ENCODE measurements at regions not wholly inside any gene's neighbourhood (a gene's known extent, or its start where the extent isn't known, plus 50 kb on each side); places are given as distances from the start of the nearest gene placed in this dataset.

DNA sequence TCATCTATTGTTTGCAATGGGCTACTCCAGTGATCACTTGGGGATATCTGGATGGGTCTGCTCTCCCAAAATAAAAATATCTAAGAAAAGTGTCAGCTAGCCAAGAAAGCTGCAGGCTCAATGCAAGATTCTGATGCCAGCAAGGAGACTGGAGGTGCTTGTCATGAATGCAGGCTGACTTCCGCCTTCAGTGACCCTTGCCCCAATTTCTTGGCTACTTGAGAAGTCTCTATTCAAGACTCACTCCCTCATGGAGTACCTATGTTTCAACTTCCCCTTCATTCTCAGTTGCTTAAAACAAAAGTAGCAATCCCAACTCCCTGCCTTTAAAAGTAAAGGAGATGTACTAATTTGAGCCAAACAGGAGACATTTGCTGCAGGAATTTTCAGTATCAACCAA, 123.9 kb downstream of the GPR65 start:
- TF ChIP-seq CTCF (IDR thresholded peaks at IDR 0.05) (no peak), POLR2A (IDR thresholded peaks at IDR 0.05) (no peak)

All from heart left ventricle (tissue), 13 donors.